ENCODE measurements at regions not wholly inside any gene's neighbourhood (a gene's known extent, or its start where the extent isn't known, plus 50 kb on each side); places are given as distances from the start of the nearest gene placed in this dataset.

GRCh38 chr20:51269671-51270070 lies 246.8 kb upstream of the KCNG1 start:
- no peak for TF ChIP-seq CTCF (IDR thresholded peaks at IDR 0.05)
- Histone ChIP-seq H3K9me3 (peaks cover 9% of the 10 kb centered on the region), H3K4me1 (peaks cover 3% of the 10 kb centered on the region), H3K4me3 (no peak overlapping the region), H3K27ac (no peak overlapping the region), H3K27me3 (ENCODE audit: insufficient read depth in 3 of 3, low read length in 2 of 3) (peaks cover 0 to 3% (median 1%) of the 10 kb centered on the region in 3 donors), H3K36me3 (ENCODE audit: insufficient read depth in 1 of 2, low read depth in 1 of 2) (no peaks in the 10 kb centered on the region)
- WGBS, 3 donors: 68 to 83% (median 68%) methylated on average over 4 of the region's 4 CpGs
- intact Hi-C loops (cut with DNase I): no loop called here
- DNase-seq (no peak), ATAC-seq (no peak)

- Histone ChIP-seq H3K4me3 (no peak overlapping the region), H3K36me3 (ENCODE audit: insufficient read depth in 1 of 2, low read depth in 1 of 2) (no peaks in the 10 kb centered on the region), H3K4me1 (peaks cover 2% of the 10 kb centered on the region), H3K27me3 (ENCODE audit: insufficient read depth in 3 of 3, low read length in 2 of 3) (no peaks in the 10 kb centered on the region), H3K27ac (no peak overlapping the region), H3K9me3 (peaks cover 9% of the 10 kb centered on the region)
- no peak for TF ChIP-seq CTCF (IDR thresholded peaks at IDR 0.05)
- DNase-seq (no peak), ATAC-seq (no peak)
- intact Hi-C loops (cut with DNase I): no loop called here
- 87 to 92% (median 89%) methylated on average over 7 of the region's 7 CpGs for WGBS, 3 donors
Observed at GRCh38 chr20:51267679-51268078, 244.8 kb upstream of the KCNG1 start.

GRCh38 chr20:51266353-51266752 lies 243.4 kb upstream of the KCNG1 start:
- WGBS, 3 donors: 84 to 85% (median 85%) methylated on average over 7 of the region's 7 CpGs
- Histone ChIP-seq H3K36me3 (ENCODE audit: insufficient read depth in 1 of 2, low read depth in 1 of 2) (no peaks in the 10 kb centered on the region), H3K27ac (no peak overlapping the region), H3K9me3 (peaks cover 9% of the 10 kb centered on the region), H3K4me3 (no peak overlapping the region), H3K4me1 (no peaks in the 10 kb centered on the region), H3K27me3 (ENCODE audit: insufficient read depth in 3 of 3, low read length in 2 of 3) (no peaks in the 10 kb centered on the region)
- ATAC-seq (no peak), DNase-seq (no peak)
- intact Hi-C loops (cut with DNase I): no loop called here
- no peak for TF ChIP-seq CTCF (IDR thresholded peaks at IDR 0.05)

GRCh38 chr20:51265361-51265760 lies 242.5 kb upstream of the KCNG1 start:
- ATAC-seq (no peak), DNase-seq (no peak)
- intact Hi-C loops (cut with DNase I): no loop called here
- H3K36me3 ChIP-seq (ENCODE audit: insufficient read depth in 1 of 2, low read depth in 1 of 2): no peaks in the 10 kb centered on the region
- H3K27me3 ChIP-seq (ENCODE audit: insufficient read depth in 3 of 3, low read length in 2 of 3): peaks cover 0 to 2% (median 0%) of the 10 kb centered on the region in 3 donors
- WGBS, 3 donors: 55 to 76% (median 66%) methylated on average over 1 of the region's 1 CpG
- no peak overlapping the region for H3K4me3 ChIP-seq
- H3K9me3 ChIP-seq: peaks cover under 1% of the 10 kb centered on the region
- no peaks in the 10 kb centered on the region for H3K4me1 ChIP-seq
- no peak overlapping the region for H3K27ac ChIP-seq
- no peak for TF ChIP-seq CTCF (IDR thresholded peaks at IDR 0.05)

GRCh38 chr20:51262240-51262639 lies 239.3 kb upstream of the KCNG1 start:
- 78 to 84% (median 79%) methylated on average over 9 of the region's 9 CpGs for whole genome bisulfite sequencing, 3 donors

More at GRCh38 chr20:51262240-51262639, 239.3 kb upstream of the KCNG1 start:
- DNase-seq: no peak
- Histone ChIP-seq H3K36me3 (ENCODE audit: insufficient read depth in 1 of 2, low read depth in 1 of 2) (no peaks in the 10 kb centered on the region), H3K27me3 (ENCODE audit: insufficient read depth in 3 of 3, low read length in 2 of 3) (peaks cover 0 to 5% (median 4%) of the 10 kb centered on the region in 3 donors), H3K27ac (no peak overlapping the region), H3K4me3 (no peak overlapping the region), H3K9me3 (no peaks in the 10 kb centered on the region), H3K4me1 (no peaks in the 10 kb centered on the region)
- no peak for TF ChIP-seq CTCF (IDR thresholded peaks at IDR 0.05)
- intact Hi-C loops (cut with DNase I): no loop called here
- no peak for ATAC-seq
